WI38 (cell line): ENCODE measurements at regions not wholly inside any gene's neighbourhood (a gene's known extent, or its start where the extent isn't known, plus 50 kb on each side); places are given as distances from the start of the nearest gene placed in this dataset.

Experiments used
- H3K4me3 ChIP-seq: 2 replicates; pipeline ENCODE4 v1.5.1; 2011; ENCODE audit warnings: low read depth, mild to moderate bottlenecking, control low read depth, low read length
- TF ChIP-seq, protein P1 (sequence below): IDR thresholded peaks from 2 replicates; pipeline ENCODE4 v1.5.1; 2012; ENCODE audit warnings: low read depth, mild to moderate bottlenecking, control low read depth, low read length

GRCh38 chr5:133821889-133822288, 146.5 kb downstream of the C5orf15 start:
- no peak overlapping the region for H3K4me3 ChIP-seq
- TF ChIP-seq, protein P1, sequence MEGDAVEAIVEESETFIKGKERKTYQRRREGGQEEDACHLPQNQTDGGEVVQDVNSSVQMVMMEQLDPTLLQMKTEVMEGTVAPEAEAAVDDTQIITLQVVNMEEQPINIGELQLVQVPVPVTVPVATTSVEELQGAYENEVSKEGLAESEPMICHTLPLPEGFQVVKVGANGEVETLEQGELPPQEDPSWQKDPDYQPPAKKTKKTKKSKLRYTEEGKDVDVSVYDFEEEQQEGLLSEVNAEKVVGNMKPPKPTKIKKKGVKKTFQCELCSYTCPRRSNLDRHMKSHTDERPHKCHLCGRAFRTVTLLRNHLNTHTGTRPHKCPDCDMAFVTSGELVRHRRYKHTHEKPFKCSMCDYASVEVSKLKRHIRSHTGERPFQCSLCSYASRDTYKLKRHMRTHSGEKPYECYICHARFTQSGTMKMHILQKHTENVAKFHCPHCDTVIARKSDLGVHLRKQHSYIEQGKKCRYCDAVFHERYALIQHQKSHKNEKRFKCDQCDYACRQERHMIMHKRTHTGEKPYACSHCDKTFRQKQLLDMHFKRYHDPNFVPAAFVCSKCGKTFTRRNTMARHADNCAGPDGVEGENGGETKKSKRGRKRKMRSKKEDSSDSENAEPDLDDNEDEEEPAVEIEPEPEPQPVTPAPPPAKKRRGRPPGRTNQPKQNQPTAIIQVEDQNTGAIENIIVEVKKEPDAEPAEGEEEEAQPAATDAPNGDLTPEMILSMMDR: no peak

- no peak overlapping the region for H3K4me3 ChIP-seq
- TF ChIP-seq, protein P1: no peak
These were observed 147.1 kb downstream of the C5orf15 start for GRCh38 chr5:133821311-133821741.

DNA sequence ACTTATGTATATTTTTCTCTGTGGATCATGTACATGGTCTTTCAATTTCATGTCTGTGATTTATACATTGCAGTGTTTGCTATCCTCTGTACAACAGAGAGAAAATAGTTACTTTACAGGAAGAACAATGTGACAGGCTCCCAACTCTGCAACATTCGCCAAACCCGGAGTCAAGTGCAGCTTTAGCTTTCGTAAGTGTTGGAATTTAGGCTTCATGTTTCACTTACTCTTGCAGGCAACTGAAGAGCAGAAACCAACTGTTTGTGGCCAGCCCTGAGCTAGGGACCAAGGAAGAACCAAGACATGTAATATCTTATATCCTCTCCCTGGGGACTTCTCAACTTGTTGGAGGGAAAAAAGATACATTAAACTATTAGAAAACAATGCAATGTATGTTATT, 147.9 kb downstream of the C5orf15 start:
- no peak overlapping the region for H3K4me3 ChIP-seq
- TF ChIP-seq, protein P1: no peak

DNA sequence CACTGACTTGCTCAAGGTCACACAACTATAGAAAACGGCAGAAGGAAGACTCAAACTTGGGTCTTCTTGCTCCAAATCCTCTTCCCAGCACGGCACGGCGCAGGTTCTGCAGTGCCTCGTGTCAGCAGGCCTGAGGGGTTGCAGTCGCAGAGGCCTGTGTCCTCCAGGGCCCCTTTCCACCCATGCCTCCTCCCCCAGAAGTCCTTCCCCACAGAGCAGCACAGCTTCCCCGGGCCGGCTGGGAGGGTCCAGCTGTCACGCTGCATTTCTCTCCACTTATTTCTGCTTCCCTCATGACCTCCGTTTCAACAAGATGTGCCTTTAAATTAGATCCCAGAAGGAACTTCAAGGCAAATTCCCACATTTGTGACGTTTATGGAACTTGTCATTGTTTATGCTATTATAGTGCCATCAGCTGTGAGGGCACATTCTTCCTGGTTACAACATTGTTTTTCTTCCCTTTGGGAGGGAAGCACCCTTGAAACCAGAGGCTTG, 148.4 kb downstream of the C5orf15 start:
- H3K4me3 ChIP-seq: no peak overlapping the region
- TF ChIP-seq, protein P1: no peak

DNA sequence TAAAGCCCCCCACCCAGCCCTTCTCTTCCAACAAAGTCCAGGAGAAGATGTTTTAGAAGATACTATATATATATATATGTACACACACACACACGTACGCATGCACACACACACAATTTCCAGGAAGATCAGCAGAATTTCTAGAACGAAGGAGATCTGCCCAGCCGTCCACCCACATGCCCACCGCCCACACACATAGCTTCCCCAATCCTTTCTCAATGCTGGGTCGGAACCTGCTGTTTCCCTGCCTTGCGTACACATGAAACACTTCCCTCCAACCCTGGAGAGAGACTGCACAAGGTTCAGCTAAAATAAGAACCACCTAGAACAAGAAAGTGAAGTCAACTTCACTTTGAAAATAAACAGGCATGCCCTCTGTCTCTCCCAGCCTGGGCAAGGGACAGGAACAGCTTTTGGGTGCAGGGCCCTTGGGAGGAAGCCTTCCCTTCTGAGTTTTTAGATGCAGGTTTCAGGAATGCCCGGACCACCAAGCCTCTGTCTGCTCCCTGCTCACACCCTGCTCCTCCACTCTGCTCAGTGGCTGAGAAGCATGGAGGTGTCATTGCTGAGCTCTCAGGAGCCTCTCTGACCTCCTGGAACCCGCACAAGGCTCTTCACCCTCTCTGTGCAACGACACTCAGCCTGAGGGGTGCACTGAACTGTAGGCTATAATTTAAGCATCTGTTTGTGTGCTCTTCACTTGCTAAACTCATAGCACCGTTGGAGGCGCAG, 149.4 kb downstream of the C5orf15 start:
- TF ChIP-seq, protein P1: no peak
- no peak overlapping the region for H3K4me3 ChIP-seq

DNA sequence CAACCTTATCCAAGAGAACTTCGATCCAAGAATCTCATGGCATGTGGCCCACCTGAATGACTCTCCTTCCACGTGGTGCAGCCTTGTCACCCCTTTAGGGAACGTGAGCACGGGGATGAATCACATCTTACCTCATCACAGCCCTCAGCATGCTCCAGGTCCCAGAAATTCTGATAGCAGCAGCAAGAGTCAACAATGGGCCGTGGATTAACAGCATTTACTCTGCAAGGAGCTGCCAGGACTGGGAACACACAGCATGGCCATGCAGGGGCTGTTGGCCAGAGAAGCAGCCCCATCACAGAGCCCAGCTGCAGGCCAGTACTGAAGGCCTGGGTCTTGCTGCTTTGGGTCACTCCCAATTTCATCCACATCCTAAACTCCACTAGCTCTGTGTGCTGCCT, 150.4 kb downstream of the C5orf15 start:
- TF ChIP-seq, protein P1: no peak
- no peak overlapping the region for H3K4me3 ChIP-seq

DNA sequence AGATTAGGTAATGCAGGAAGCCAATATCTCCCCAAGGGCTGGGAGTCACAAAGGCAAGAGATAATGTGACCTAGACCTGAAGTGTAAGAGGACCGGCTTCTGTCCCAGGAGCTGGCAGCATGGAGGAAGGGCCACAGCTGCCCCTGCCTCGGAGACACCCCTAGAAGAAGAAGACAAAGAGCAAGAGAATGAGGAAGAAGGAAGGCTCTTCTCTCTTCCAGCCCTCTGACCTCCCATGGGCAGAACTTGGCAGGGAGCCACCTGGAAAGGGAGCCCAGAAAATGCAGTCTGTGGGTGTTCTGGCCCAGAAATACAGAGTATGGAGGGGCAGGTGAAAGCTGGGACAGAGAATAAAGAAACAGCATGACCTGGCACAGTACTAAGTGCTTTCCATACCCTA, 151.0 kb downstream of the C5orf15 start:
- no peak overlapping the region for H3K4me3 ChIP-seq
- TF ChIP-seq, protein P1: no peak
